ENCODE measurements at regions not wholly inside any gene's neighbourhood (a gene's known extent, or its start where the extent isn't known, plus 50 kb on each side); places are given as distances from the start of the nearest gene placed in this dataset.

- TF ChIP-seq PPARD (CRISPR knock-in tag; IDR thresholded peaks at IDR 0.05), result no peak
- TF ChIP-seq PKNOX1 (IDR thresholded peaks at IDR 0.05), result no peak
- no peak for TF ChIP-seq SIRT6 (IDR thresholded peaks at IDR 0.05; ENCODE audit: low read depth, low read length)
Measured at GRCh38 chr2:71842744-71843143, 304.9 kb downstream of the CYP26B1 start.

All from K562 (cell line).